ENCODE measurements at regions not wholly inside any gene's neighbourhood (a gene's known extent, or its start where the extent isn't known, plus 50 kb on each side); places are given as distances from the start of the nearest gene placed in this dataset.

GRCh38 chr1:239843541-239843940 lies 248.1 kb upstream of the FMN2 start:
- TF ChIP-seq POLR2A (IDR thresholded peaks at IDR 0.05), result no peak
- TF ChIP-seq CTCF (IDR thresholded peaks at IDR 0.05), result no peak
- WGBS, 2 donors, result 61 to 68% methylated on average over 2 of the region's 2 CpGs
- Histone ChIP-seq H3K4me1 (no peaks in the 10 kb centered on the region), H3K9me3 (no peaks in the 10 kb centered on the region), H3K27ac (no peak overlapping the region), H3K4me3 (no peak overlapping the region), H3K27me3 (no peaks in the 10 kb centered on the region), H3K36me3 (no peaks in the 10 kb centered on the region)
- DNase-seq, result no peak
- intact Hi-C loops (cut with DNase I), result no loop called here

GRCh38 chr1:239844833-239845232 lies 246.8 kb upstream of the FMN2 start:
- TF ChIP-seq POLR2A (IDR thresholded peaks at IDR 0.05) (no peak), CTCF (IDR thresholded peaks at IDR 0.05) (no peak)
- no peaks in the 10 kb centered on the region for H3K36me3 ChIP-seq
- intact Hi-C loops (cut with DNase I), result no loop called here
- DNase-seq, result no peak
- no peaks in the 10 kb centered on the region for H3K27me3 ChIP-seq
- H3K4me1 ChIP-seq, result no peaks in the 10 kb centered on the region
- no peak overlapping the region for H3K4me3 ChIP-seq
- H3K27ac ChIP-seq, result no peak overlapping the region
- H3K9me3 ChIP-seq, result no peaks in the 10 kb centered on the region
- 53 to 77% methylated on average over 1 of the region's 1 CpG for WGBS, 2 donors

- H3K27ac ChIP-seq, result no peak overlapping the region
- intact Hi-C loops (cut with DNase I), result no loop called here
Measured at GRCh38 chr1:239854922-239855321, 236.8 kb upstream of the FMN2 start.

DNA sequence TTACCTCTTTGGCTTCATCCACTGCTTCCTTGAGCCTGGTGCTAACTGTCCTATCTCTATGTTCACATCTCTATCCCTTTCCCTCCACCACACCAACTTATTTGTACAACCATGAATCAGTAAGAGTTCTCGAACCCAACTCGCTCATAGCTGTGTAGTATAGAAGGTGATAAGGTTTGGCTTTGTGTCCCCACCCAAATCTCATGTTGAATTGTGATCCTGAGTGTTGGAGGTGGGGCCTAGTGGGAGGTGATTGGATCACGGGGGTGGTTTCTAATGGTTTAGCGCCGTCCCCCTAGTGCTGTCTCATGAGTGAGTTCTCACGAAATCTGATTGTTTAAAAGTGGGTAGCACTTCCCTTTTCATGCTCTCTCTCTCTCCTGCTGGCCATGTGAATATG lies 235.6 kb upstream of the FMN2 start:
- TF ChIP-seq CTCF (IDR thresholded peaks at IDR 0.05), result no peak
- no peak for TF ChIP-seq POLR2A (IDR thresholded peaks at IDR 0.05)
- no peak for DNase-seq
- Histone ChIP-seq H3K27me3 (no peaks in the 10 kb centered on the region), H3K36me3 (no peaks in the 10 kb centered on the region), H3K27ac (no peak overlapping the region), H3K4me1 (peaks cover 0 to 11% (median 0%) of the 10 kb centered on the region in 3 donors), H3K9me3 (no peaks in the 10 kb centered on the region), H3K4me3 (no peak overlapping the region)
- 75 to 83% methylated on average over 6 of the region's 6 CpGs for WGBS, 2 donors
- intact Hi-C loops (cut with DNase I), result no loop called here

More at GRCh38 chr1:239854922-239855321, 236.8 kb upstream of the FMN2 start:
- no peaks in the 10 kb centered on the region for H3K36me3 ChIP-seq
- H3K4me1 ChIP-seq, result peaks cover 0 to 11% (median 0%) of the 10 kb centered on the region in 3 donors
- no peak for DNase-seq
- TF ChIP-seq CTCF (IDR thresholded peaks at IDR 0.05) (no peak), POLR2A (IDR thresholded peaks at IDR 0.05) (no peak)
- H3K4me3 ChIP-seq, result no peak overlapping the region
- 84 to 89% methylated on average over 2 of the region's 2 CpGs for WGBS, 2 donors
- H3K27me3 ChIP-seq, result no peaks in the 10 kb centered on the region
- H3K9me3 ChIP-seq, result no peaks in the 10 kb centered on the region

DNA sequence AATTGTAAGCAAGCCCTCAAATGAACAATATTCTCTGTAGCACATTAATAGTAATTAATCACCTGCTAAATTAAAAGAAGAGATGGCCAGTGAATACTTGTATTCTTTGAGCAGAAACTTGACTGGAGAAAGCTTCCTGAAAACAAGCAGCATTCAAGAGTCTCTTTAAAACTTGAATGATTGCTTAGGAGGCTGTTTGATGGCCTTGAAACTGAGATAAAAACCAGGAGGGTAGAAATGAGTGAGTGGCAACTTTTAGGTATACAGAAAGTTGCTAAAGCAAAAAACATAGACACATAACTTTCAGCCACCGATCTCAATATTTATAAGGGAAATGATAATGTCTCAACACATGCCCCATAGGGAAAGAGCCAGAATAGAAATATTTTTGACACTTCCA lies 234.8 kb upstream of the FMN2 start:
- Histone ChIP-seq H3K4me1 (peaks cover 0 to 11% (median 0%) of the 10 kb centered on the region in 3 donors), H3K27ac (no peak overlapping the region), H3K9me3 (no peaks in the 10 kb centered on the region), H3K36me3 (no peaks in the 10 kb centered on the region), H3K27me3 (no peaks in the 10 kb centered on the region), H3K4me3 (no peak overlapping the region)
- no peak for DNase-seq
- intact Hi-C loops (cut with DNase I), result no loop called here
- no peak for TF ChIP-seq POLR2A (IDR thresholded peaks at IDR 0.05)
- no peak for TF ChIP-seq CTCF (IDR thresholded peaks at IDR 0.05)
- 77 to 79% methylated on average over 1 of the region's 1 CpG for WGBS, 2 donors

Data from esophagus squamous epithelium (tissue), 5 donors.